ENCODE measurements at regions not wholly inside any gene's neighbourhood (a gene's known extent, or its start where the extent isn't known, plus 50 kb on each side); places are given as distances from the start of the nearest gene placed in this dataset.

DNA sequence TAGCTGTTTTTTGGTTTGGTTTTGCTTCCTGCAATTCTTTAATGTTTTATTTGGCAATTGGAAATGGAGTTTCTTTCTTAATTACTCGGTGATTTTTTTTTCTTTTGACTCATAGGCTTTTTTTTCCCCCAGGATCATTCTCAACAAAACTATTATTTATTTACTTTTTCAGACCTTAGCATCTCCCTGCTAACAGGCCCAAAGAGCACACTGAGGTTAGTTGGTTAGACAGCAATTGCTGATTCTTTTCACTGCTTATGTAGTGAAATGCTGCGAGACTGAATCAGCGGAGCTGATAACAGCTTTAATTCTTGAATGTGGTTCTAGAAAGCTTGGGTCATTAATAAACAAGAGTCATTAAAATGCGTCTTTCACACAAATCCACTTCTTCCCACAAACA lies 79.1 kb upstream of the ZFP64 start:
- TF ChIP-seq POLR2AphosphoS5 (IDR thresholded peaks at IDR 0.05; ENCODE audit: low read depth, low read length) (no peak), POLR2A (IDR thresholded peaks at IDR 0.05; ENCODE audit: low read depth, low read length) (no peak), TAF1 (IDR thresholded peaks at IDR 0.05; ENCODE audit: low read depth, low read length) (no peak), SPI1 (IDR thresholded peaks at IDR 0.05; ENCODE audit: low read depth, low read length) (no peak), POU2F2 (IDR thresholded peaks at IDR 0.05; ENCODE audit: low read depth, low read length) (no peak), PAX5 (IDR thresholded peaks at IDR 0.05; ENCODE audit: insufficient read depth, low read length, severe bottlenecking) (no peak)
